ENCODE measurements at regions not wholly inside any gene's neighbourhood (a gene's known extent, or its start where the extent isn't known, plus 50 kb on each side); places are given as distances from the start of the nearest gene placed in this dataset.
A peak's percentile ranks its signal among the peaks of the same experiment; 100 is the strongest.

DNA sequence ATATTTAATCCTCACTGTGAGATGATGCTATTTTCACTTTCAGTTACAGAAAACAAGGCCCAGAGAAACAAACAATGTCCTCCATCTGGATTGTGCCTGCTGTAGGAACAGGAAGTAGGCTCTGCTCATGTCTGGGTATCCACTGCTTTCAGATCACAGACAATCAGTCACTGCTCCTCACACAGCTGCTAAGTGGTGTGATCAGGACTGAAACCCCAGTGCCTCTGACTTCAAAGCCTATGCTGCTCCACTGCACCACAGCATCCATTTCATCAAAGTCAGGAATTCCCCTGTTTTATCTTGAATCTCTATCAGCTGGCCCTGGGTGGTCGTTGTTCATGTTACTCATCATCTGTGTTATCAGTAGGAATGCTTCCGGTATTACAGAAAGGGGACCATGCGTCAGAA, 303.8 kb upstream of the TRIB2 start:
- no peak overlapping the region for H3K27ac ChIP-seq (ENCODE audit: low read depth, low read length)
- TF ChIP-seq, protein P1, sequence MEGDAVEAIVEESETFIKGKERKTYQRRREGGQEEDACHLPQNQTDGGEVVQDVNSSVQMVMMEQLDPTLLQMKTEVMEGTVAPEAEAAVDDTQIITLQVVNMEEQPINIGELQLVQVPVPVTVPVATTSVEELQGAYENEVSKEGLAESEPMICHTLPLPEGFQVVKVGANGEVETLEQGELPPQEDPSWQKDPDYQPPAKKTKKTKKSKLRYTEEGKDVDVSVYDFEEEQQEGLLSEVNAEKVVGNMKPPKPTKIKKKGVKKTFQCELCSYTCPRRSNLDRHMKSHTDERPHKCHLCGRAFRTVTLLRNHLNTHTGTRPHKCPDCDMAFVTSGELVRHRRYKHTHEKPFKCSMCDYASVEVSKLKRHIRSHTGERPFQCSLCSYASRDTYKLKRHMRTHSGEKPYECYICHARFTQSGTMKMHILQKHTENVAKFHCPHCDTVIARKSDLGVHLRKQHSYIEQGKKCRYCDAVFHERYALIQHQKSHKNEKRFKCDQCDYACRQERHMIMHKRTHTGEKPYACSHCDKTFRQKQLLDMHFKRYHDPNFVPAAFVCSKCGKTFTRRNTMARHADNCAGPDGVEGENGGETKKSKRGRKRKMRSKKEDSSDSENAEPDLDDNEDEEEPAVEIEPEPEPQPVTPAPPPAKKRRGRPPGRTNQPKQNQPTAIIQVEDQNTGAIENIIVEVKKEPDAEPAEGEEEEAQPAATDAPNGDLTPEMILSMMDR (IDR thresholded peaks at IDR 0.05; ENCODE audit: low read depth, low read length, poor library complexity, severe bottlenecking), result no peak
- TF ChIP-seq EZH2phosphoT487 (IDR thresholded peaks at IDR 0.05; ENCODE audit: borderline replicate concordance, low read length), result no peak
- H3K4me1 ChIP-seq (ENCODE audit: control insufficient read depth, low read length), result peaks cover 8% of the 10 kb centered on the region
- H3F3A ChIP-seq (ENCODE audit: control insufficient read depth, insufficient read depth), result no peaks in the 10 kb centered on the region
- H3K4me2 ChIP-seq (ENCODE audit: low read length), result no peak overlapping the region
- no peaks in the 10 kb centered on the region for H3K79me2 ChIP-seq (ENCODE audit: control insufficient read depth, low read length)
- H3K36me3 ChIP-seq (ENCODE audit: control insufficient read depth, low read length), result no peaks in the 10 kb centered on the region
- H3K9me3 ChIP-seq (ENCODE audit: control insufficient read depth, insufficient read depth, low read length), result peaks cover 5% of the 10 kb centered on the region; the same call in 1 of the 2 replicates
- H3K27me3 ChIP-seq (ENCODE audit: control insufficient read depth, low read length), result no peaks in the 10 kb centered on the region
- no peaks in the 10 kb centered on the region for H4K20me1 ChIP-seq (ENCODE audit: control insufficient read depth, insufficient read depth, low read depth, low read length)
- no peak overlapping the region for H3K4me3 ChIP-seq (ENCODE audit: low read length)
- no peaks in the 10 kb centered on the region for H3K9me2 ChIP-seq (replicated peaks; ENCODE audit: control insufficient read depth, low read length)

DNA sequence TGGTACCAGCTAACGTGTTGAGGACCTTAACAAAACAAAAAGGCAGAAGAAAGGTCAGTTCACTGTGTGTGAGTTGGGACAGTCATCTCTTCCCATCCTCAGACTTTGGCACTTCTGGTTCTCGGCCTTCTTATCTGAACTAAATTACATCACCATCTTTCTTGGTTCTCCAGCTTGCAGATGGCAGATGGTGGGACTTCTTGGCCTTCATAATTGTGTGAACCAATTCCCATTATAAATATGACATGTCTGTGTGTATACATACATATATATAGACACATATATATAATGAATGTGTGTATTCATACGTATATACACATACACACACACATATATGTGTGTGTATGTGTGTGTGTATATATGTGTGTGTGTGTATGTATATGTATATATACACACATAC, 301.2 kb upstream of the TRIB2 start:
- Histone ChIP-seq H3F3A (ENCODE audit: control insufficient read depth, insufficient read depth) (no peaks in the 10 kb centered on the region), H3K9me3 (ENCODE audit: control insufficient read depth, insufficient read depth, low read length) (peaks cover 5% of the 10 kb centered on the region; the same call in 1 of the 2 replicates), H3K4me2 (ENCODE audit: low read length) (no peak overlapping the region), H3K36me3 (ENCODE audit: control insufficient read depth, low read length) (no peaks in the 10 kb centered on the region), H3K27me3 (ENCODE audit: control insufficient read depth, low read length) (no peaks in the 10 kb centered on the region), H3K4me1 (ENCODE audit: control insufficient read depth, low read length) (peaks cover 8% of the 10 kb centered on the region), H3K9me2 (replicated peaks; ENCODE audit: control insufficient read depth, low read length) (no peaks in the 10 kb centered on the region), H3K4me3 (ENCODE audit: low read length) (no peak overlapping the region), H3K27ac (ENCODE audit: low read depth, low read length) (no peak overlapping the region), H3K79me2 (ENCODE audit: control insufficient read depth, low read length) (no peaks in the 10 kb centered on the region), H4K20me1 (ENCODE audit: control insufficient read depth, insufficient read depth, low read depth, low read length) (no peaks in the 10 kb centered on the region)
- TF ChIP-seq, protein P1 (IDR thresholded peaks at IDR 0.05; ENCODE audit: low read depth, low read length, poor library complexity, severe bottlenecking), result no peak
- TF ChIP-seq EZH2phosphoT487 (IDR thresholded peaks at IDR 0.05; ENCODE audit: borderline replicate concordance, low read length), result no peak

DNA sequence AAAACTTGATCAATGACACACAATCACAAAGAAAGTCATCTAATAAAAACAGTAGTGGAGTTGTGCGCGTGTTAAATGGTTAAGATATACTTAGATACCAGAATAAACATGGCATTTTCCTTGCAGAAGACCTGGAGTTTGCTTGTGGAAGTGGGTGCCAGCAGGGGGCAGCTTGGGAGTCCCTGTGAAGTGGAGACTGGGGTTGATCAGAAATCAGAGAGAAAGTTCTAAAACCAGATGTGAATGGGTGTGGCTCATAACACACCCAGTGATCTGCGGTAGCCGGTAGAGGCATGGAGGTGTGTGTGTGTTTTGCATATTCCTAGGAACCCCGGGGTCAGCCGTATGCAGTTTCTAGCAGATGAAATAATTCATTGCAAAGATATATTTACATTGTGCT, 300.1 kb upstream of the TRIB2 start:
- peaks cover 8% of the 10 kb centered on the region for H3K4me1 ChIP-seq (ENCODE audit: control insufficient read depth, low read length)
- H3K27ac ChIP-seq (ENCODE audit: low read depth, low read length), result no peak overlapping the region
- H3K9me3 ChIP-seq (ENCODE audit: control insufficient read depth, insufficient read depth, low read length), result peaks cover 2% of the 10 kb centered on the region; the same call in 1 of the 2 replicates
- no peak overlapping the region for H3K4me3 ChIP-seq (ENCODE audit: low read length)
- no peaks in the 10 kb centered on the region for H3K36me3 ChIP-seq (ENCODE audit: control insufficient read depth, low read length)
- no peaks in the 10 kb centered on the region for H3F3A ChIP-seq (ENCODE audit: control insufficient read depth, insufficient read depth)
- no peaks in the 10 kb centered on the region for H3K9me2 ChIP-seq (replicated peaks; ENCODE audit: control insufficient read depth, low read length)
- H3K27me3 ChIP-seq (ENCODE audit: control insufficient read depth, low read length), result no peaks in the 10 kb centered on the region
- no peaks in the 10 kb centered on the region for H3K79me2 ChIP-seq (ENCODE audit: control insufficient read depth, low read length)
- no peak overlapping the region for H3K4me2 ChIP-seq (ENCODE audit: low read length)
- TF ChIP-seq, protein P1 (IDR thresholded peaks at IDR 0.05; ENCODE audit: low read depth, low read length, poor library complexity, severe bottlenecking), result peak; percentile 36
- TF ChIP-seq EZH2phosphoT487 (IDR thresholded peaks at IDR 0.05; ENCODE audit: borderline replicate concordance, low read length), result no peak
- H4K20me1 ChIP-seq (ENCODE audit: control insufficient read depth, insufficient read depth, low read depth, low read length), result no peaks in the 10 kb centered on the region
